ENCODE measurements at regions not wholly inside any gene's neighbourhood (a gene's known extent, or its start where the extent isn't known, plus 50 kb on each side); places are given as distances from the start of the nearest gene placed in this dataset.

DNA sequence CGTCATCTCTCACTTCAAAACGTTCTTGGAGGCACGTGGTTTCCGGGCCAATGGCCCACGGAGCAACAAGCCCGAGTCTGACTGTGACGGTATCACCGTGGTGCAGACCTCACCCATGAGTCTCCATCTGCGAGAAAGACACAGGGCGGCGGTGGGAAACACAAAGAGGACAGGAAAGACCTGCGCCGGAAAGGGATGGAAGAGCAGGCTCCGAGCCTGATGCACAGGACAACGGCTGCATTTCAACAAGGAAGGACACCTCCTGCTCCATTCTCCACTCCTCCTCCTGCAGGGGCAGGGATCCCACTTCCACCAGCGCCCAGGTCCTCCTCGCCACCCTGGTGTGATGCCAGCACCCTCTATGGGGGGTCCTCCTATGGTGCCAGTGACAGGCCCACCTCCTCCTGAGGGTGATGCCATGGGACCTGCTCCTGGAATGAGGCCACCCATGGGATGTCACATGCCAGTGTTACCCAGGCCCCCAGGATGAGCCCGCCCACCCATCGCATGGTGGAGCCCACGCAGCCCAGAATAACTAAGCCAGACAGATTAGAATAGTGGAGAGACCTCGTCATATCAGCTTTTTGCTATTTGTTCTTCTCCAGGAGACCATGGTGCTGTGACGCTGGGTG is 73.0 kb upstream of the PCSK6 start:
- WGBS, 5 donors = 82 to 94% (median 89%) methylated on average over 22 of the region's 22 CpGs
- Histone ChIP-seq H3K9me3 (no peaks in the 10 kb centered on the region), H3K4me3 (no peak overlapping the region), H3K4me1 (peaks cover 0 to 8% (median 0%) of the 10 kb centered on the region in 6 donors), H3K27me3 (replicated peaks in 1 of 7) (peaks cover 0 to 31% (median 0%) of the 10 kb centered on the region in 7 donors), H3K27ac (no peak overlapping the region), H3K36me3 (no peaks in the 10 kb centered on the region)
- TF ChIP-seq POLR2A (IDR thresholded peaks at IDR 0.05) = no peak
- no peak for TF ChIP-seq POLR2AphosphoS5 (IDR thresholded peaks at IDR 0.05)
- TF ChIP-seq, protein P1, sequence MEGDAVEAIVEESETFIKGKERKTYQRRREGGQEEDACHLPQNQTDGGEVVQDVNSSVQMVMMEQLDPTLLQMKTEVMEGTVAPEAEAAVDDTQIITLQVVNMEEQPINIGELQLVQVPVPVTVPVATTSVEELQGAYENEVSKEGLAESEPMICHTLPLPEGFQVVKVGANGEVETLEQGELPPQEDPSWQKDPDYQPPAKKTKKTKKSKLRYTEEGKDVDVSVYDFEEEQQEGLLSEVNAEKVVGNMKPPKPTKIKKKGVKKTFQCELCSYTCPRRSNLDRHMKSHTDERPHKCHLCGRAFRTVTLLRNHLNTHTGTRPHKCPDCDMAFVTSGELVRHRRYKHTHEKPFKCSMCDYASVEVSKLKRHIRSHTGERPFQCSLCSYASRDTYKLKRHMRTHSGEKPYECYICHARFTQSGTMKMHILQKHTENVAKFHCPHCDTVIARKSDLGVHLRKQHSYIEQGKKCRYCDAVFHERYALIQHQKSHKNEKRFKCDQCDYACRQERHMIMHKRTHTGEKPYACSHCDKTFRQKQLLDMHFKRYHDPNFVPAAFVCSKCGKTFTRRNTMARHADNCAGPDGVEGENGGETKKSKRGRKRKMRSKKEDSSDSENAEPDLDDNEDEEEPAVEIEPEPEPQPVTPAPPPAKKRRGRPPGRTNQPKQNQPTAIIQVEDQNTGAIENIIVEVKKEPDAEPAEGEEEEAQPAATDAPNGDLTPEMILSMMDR (IDR thresholded peaks at IDR 0.05 in 8 of 11, conservative IDR thresholded peaks at IDR 0.05 in 3 of 11) = no peak
- intact Hi-C loops (cut with DNase I; ENCODE audit: low total_unique reads) = no loop called here
- no peak for DNase-seq

DNA sequence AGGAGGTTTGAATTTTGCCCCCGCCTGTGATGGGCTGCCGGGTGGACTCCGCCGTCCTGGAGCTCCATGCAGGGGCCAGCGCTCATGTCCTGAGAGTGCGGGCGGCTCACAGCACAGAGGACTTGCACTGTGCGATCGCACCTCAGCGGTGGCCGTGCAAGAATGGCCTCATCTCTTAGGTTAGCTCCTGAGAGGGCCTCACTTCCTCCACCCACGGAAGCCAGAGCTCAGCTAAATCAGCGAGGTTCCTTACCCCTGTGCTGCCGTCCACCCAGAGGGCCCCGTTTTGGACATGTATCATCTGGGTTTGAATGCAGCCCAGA is 72.0 kb upstream of the PCSK6 start:
- DNase-seq = no peak
- TF ChIP-seq, protein P1 (IDR thresholded peaks at IDR 0.05 in 8 of 11, conservative IDR thresholded peaks at IDR 0.05 in 3 of 11) = no peak
- TF ChIP-seq POLR2AphosphoS5 (IDR thresholded peaks at IDR 0.05) (no peak), POLR2A (IDR thresholded peaks at IDR 0.05) (no peak)
- H3K27me3 ChIP-seq (replicated peaks in 1 of 7) = peaks cover 0 to 32% (median 0%) of the 10 kb centered on the region in 7 donors
- 79 to 87% (median 81%) methylated on average over 11 to 15 of the region's 15 CpGs for WGBS, 5 donors
- H3K4me1 ChIP-seq = peaks cover 0 to 8% (median 0%) of the 10 kb centered on the region in 6 donors
- H3K4me3 ChIP-seq = no peak overlapping the region
- intact Hi-C loops (cut with DNase I; ENCODE audit: low total_unique reads) = no loop called here
- no peaks in the 10 kb centered on the region for H3K9me3 ChIP-seq
- H3K36me3 ChIP-seq = no peaks in the 10 kb centered on the region
- H3K27ac ChIP-seq = no peak overlapping the region

DNA sequence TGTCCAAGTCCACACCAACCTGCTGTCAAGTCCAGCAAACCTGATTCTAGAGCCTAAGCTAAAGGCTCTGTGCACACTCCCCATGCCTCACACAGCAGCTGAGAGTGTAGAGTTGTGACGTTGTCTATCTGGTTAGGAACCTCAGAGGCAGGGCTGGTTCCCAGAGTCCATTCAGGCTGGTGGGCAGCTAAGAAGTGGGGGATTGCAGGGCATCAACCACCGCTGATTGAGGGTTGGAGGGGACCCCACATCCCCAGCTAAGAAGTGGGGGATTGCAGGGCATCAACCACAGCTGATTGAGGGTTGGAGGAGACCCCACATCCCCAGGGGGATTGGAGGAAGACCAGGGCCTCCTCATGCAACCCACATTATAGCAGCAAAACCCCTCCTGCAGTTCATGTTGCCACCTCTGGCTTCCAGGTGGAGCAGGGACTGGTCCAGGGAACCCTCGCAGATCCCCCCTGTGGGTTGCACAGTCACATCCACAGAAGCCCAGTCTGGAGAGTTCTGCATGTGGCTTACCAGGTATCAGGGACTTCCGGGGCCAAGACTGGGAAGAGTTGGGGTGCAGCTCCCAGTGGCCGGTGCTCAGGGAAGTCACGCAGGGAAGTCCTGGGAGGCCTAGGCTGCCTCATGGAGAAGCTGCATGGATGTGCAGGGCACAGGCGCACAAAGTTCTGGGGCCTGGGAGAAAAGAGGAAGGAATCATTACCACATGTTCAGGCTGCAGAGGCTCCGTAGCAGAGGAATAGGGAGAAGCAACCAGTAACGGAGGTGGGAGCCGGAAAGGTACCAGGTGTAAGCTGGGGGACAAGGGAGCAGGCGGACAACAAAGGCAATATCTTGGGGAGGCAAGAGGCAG is 71.4 kb upstream of the PCSK6 start:
- intact Hi-C loops (cut with DNase I; ENCODE audit: low total_unique reads) = no loop called here
- DNase-seq = no peak
- no peak overlapping the region for H3K4me3 ChIP-seq
- WGBS, 5 donors = 72 to 88% (median 84%) methylated on average over 11 of the region's 11 CpGs
- H3K36me3 ChIP-seq = no peaks in the 10 kb centered on the region
- no peak overlapping the region for H3K27ac ChIP-seq
- TF ChIP-seq POLR2A (IDR thresholded peaks at IDR 0.05) (no peak), POLR2AphosphoS5 (IDR thresholded peaks at IDR 0.05) (no peak)
- TF ChIP-seq, protein P1 (IDR thresholded peaks at IDR 0.05 in 8 of 11, conservative IDR thresholded peaks at IDR 0.05 in 3 of 11) = no peak
- peaks cover 0 to 8% (median 0%) of the 10 kb centered on the region in 6 donors for H3K4me1 ChIP-seq
- H3K27me3 ChIP-seq (replicated peaks in 1 of 7) = peaks cover 0 to 31% (median 0%) of the 10 kb centered on the region in 7 donors
- H3K9me3 ChIP-seq = no peaks in the 10 kb centered on the region

DNA sequence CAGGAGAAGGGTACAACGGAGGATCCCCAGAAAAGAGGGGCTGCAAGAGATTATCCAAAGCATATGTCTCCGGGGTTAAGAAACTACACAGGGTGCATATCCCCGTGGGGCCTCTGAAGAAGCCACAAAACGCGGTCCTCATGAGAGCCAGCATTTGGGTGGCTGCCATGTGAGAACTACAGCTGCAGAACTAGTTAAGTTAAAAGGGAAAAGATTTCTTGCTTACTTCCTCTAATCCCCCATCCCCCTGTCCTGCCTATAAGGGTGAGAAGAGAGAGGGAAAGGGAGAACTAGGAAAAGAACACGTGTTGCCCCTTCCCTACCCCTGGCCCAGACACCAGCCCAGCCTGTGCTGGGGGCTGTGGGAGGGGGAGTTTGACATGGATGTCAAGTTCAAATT is 70.4 kb upstream of the PCSK6 start:
- WGBS, 5 donors = 12 to 22% (median 17%) methylated on average over 6 of the region's 6 CpGs
- Histone ChIP-seq H3K9me3 (no peaks in the 10 kb centered on the region), H3K4me1 (peaks cover 0 to 8% (median 0%) of the 10 kb centered on the region in 6 donors), H3K27me3 (replicated peaks in 1 of 7) (peaks cover 0 to 26% (median 0%) of the 10 kb centered on the region in 7 donors), H3K4me3 (no peak overlapping the region), H3K36me3 (no peaks in the 10 kb centered on the region), H3K27ac (no peak overlapping the region)
- intact Hi-C loops (cut with DNase I; ENCODE audit: low total_unique reads) = no loop called here
- TF ChIP-seq, protein P1 (IDR thresholded peaks at IDR 0.05 in 8 of 11, conservative IDR thresholded peaks at IDR 0.05 in 3 of 11) = no peak
- TF ChIP-seq POLR2AphosphoS5 (IDR thresholded peaks at IDR 0.05) (no peak), POLR2A (IDR thresholded peaks at IDR 0.05) (no peak)
- DNase-seq = no peak
